Endodermal cell (in vitro differentiated cells): ENCODE measurements at regions not wholly inside any gene's neighbourhood (a gene's known extent, or its start where the extent isn't known, plus 50 kb on each side); places are given as distances from the start of the nearest gene placed in this dataset.
"Not testable (repeated sequence)": the region's sequence is repeated elsewhere in the genome, so short reads cannot be mapped to it uniquely, and the experiment has no call there.

Experiments
- DNase-seq: peaks from one replicate; pipeline ENCODE4 v3.0.0-alpha.2; 2017
- H3K27ac ChIP-seq: 2 replicates; pipeline ENCODE4 v1.5.1; 2013; ENCODE audit warnings: mild to moderate bottlenecking, low read depth, low read length, moderate library complexity
- H3K27me3 ChIP-seq: 2 replicates; pipeline ENCODE4 v1.6.1; 2013; ENCODE audit warnings: mild to moderate bottlenecking, low read length, moderate library complexity; ENCODE audit not compliant: insufficient read depth, control insufficient read depth, poor library complexity, severe bottlenecking
- H3K36me3 ChIP-seq: 2 replicates; pipeline ENCODE4 v1.7.0; 2013; ENCODE audit warnings: mild to moderate bottlenecking, low read length, moderate library complexity; ENCODE audit not compliant: control insufficient read depth, insufficient read depth
- H3K4me1 ChIP-seq: one replicate; pipeline ENCODE4 v1.7.0; 2013; ENCODE audit warnings: low read length; ENCODE audit not compliant: control insufficient read depth, insufficient read depth
- H3K4me3 ChIP-seq: 2 replicates; pipeline ENCODE4 v1.5.1; 2013; ENCODE audit warnings: mild to moderate bottlenecking, low read length, moderate library complexity
- H3K9ac ChIP-seq: 2 replicates; pipeline ENCODE4 v1.6.1; 2013; ENCODE audit warnings: mild to moderate bottlenecking, low read length, moderate library complexity; ENCODE audit not compliant: poor library complexity, severe bottlenecking; ENCODE audit errors: extremely low read depth
- H3K9me3 ChIP-seq: 2 replicates; pipeline ENCODE4 v1.6.1; 2013; ENCODE audit warnings: mild to moderate bottlenecking, low read length, moderate library complexity; ENCODE audit not compliant: control insufficient read depth
- H3K27ac Mint-ChIP-seq: 2 replicates; pipeline ENCODE4 v1.8.0; 2020; ENCODE audit warnings: mixed read lengths
- H3K27me3 Mint-ChIP-seq: 2 replicates; pipeline ENCODE4 v1.8.0; 2021; ENCODE audit warnings: mild to moderate bottlenecking, mixed read lengths; ENCODE audit not compliant: insufficient read depth
- H3K36me3 Mint-ChIP-seq: 2 replicates; pipeline ENCODE4 v1.8.0; 2020; ENCODE audit warnings: low read depth, mixed read lengths
- H3K4me1 Mint-ChIP-seq: 2 replicates; pipeline ENCODE4 v1.8.0; 2020; ENCODE audit warnings: mixed read lengths
- H3K4me3 Mint-ChIP-seq: 2 replicates; pipeline ENCODE4 v1.8.0; 2020; ENCODE audit warnings: mild to moderate bottlenecking, moderate library complexity, mixed read lengths
- H3K9me3 Mint-ChIP-seq: 2 replicates; pipeline ENCODE4 v1.8.0; 2020; ENCODE audit warnings: mild to moderate bottlenecking, mixed read lengths
- CTCF ChIP-seq: fragments of 200-600 bp; sonication (generic); conservative IDR thresholded peaks from 2 replicates; pipeline ENCODE4 v1.5.0; 2021; ENCODE audit warnings: antibody characterized with exemption, mild to moderate bottlenecking
- WGBS, 2 experiments: methylation state at CpG; one replicate each; pipeline versions ENCODE4 v1.1.5 to v1.1.7; 2013; ENCODE audit warnings: missing lambda C conversion rate in 2 of 2, mixed read lengths in 1 of 2; ENCODE audit not compliant: insufficient coverage in 1 of 2, insufficient read length in 1 of 2; 5-methylcytosine and 5-hydroxymethylcytosine counted together

DNA sequence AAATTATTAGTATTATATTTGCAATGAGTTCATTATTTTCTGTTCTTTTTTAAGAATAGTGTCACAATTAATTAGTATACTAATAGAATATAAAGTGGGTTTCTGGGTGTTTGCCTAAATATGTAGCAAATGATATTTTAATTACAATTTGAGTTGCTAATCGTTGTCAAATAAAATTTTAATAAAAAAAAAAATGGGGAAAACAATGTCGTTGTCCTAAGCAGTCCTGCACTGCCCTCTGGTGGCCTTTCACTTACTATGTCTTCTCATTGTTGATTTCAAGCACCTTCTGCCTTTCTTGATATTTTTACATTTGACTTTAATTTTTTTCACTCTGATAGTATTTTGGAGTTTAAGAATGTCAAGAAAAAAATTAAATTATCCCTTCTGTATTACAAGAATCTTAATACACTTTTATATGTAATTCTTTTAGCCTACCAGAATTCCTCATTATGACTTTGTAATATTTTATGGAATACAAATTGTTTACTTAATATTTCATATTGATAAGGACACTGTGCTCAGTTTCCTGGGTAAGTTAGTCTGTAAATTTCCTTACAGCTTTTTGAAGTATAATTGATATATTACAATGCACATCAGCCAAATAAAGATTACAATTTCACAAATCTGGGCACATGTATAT lies 104.5 kb upstream of the FMN2 start:
- peaks cover 46% of the 10 kb centered on the region for H3K9me3 Mint-ChIP-seq
- Histone ChIP-seq H3K9ac (no peak overlapping the region), H3K4me3 (no peak overlapping the region), H3K27ac (no peak overlapping the region), H3K36me3 (no peaks in the 10 kb centered on the region), H3K4me1 (no peaks in the 10 kb centered on the region), H3K9me3 (peaks cover 38% of the 10 kb centered on the region), H3K27me3 (no peaks in the 10 kb centered on the region)
- H3K36me3 Mint-ChIP-seq, result no peaks in the 10 kb centered on the region
- TF ChIP-seq CTCF, result peak; percentile 86
- no peak overlapping the region for H3K27ac Mint-ChIP-seq
- 44% methylated on average over 2 of the region's 2 CpGs; no CpG with 5 or more reads in 1 of the 2 experiments for WGBS, 2 experiments
- H3K27me3 Mint-ChIP-seq, result no peaks in the 10 kb centered on the region
- DNase-seq, result peak; percentile 71
- no peak overlapping the region for H3K4me3 Mint-ChIP-seq
- no peaks in the 10 kb centered on the region for H3K4me1 Mint-ChIP-seq

GRCh38 chr1:239989990-239990389 lies 101.7 kb upstream of the FMN2 start:
- no peaks in the 10 kb centered on the region for H3K27me3 ChIP-seq
- peaks cover 30% of the 10 kb centered on the region for H3K9me3 ChIP-seq
- WGBS, 2 experiments, result 96% methylated on average over 2 of the region's 2 CpGs; no CpG with 5 or more reads in 1 of the 2 experiments
- DNase-seq, result no peak
- H3K36me3 Mint-ChIP-seq, result no peaks in the 10 kb centered on the region
- no peak overlapping the region for H3K4me3 ChIP-seq
- no peak overlapping the region for H3K27ac Mint-ChIP-seq
- peaks cover 19% of the 10 kb centered on the region for H3K9me3 Mint-ChIP-seq
- H3K27me3 Mint-ChIP-seq, result peaks cover 2% of the 10 kb centered on the region
- no peak overlapping the region for H3K27ac ChIP-seq
- no peak overlapping the region for H3K9ac ChIP-seq
- no peak for TF ChIP-seq CTCF
- H3K4me1 ChIP-seq, result peaks cover under 1% of the 10 kb centered on the region
- no peaks in the 10 kb centered on the region for H3K36me3 ChIP-seq
- no peak overlapping the region for H3K4me3 Mint-ChIP-seq
- no peaks in the 10 kb centered on the region for H3K4me1 Mint-ChIP-seq

- DNase-seq, H3K4me3 Mint-ChIP-seq, H3K9ac ChIP-seq, H3K4me1 ChIP-seq, H3K27me3 ChIP-seq, H3K9me3 ChIP-seq, H3K9me3 Mint-ChIP-seq, H3K4me1 Mint-ChIP-seq, H3K4me3 ChIP-seq, H3K27ac ChIP-seq, H3K27ac Mint-ChIP-seq, H3K36me3 Mint-ChIP-seq, H3K36me3 ChIP-seq: not testable (repeated sequence)
- WGBS, 2 experiments, result 72 to 91% methylated on average over 3 to 7 of the region's 8 CpGs
- peaks cover 14% of the 10 kb centered on the region for H3K27me3 Mint-ChIP-seq
Measured at GRCh38 chr1:239992566-239992965, 99.1 kb upstream of the FMN2 start.

- H3K36me3 Mint-ChIP-seq, result no peaks in the 10 kb centered on the region
- no peak overlapping the region for H3K4me3 ChIP-seq
- no peak for TF ChIP-seq CTCF
- no peak overlapping the region for H3K9ac ChIP-seq
- H3K9me3 ChIP-seq, result peaks cover 8% of the 10 kb centered on the region
- 87 to 98% methylated on average over 3 to 4 of the region's 4 CpGs for WGBS, 2 experiments
- no peak overlapping the region for H3K4me3 Mint-ChIP-seq
- DNase-seq, result no peak
- no peaks in the 10 kb centered on the region for H3K27me3 ChIP-seq
- H3K4me1 Mint-ChIP-seq, result peaks cover 1% of the 10 kb centered on the region
- peaks cover 16% of the 10 kb centered on the region for H3K27me3 Mint-ChIP-seq
- H3K4me1 ChIP-seq, result peaks cover 6% of the 10 kb centered on the region
- no peaks in the 10 kb centered on the region for H3K9me3 Mint-ChIP-seq
- H3K36me3 ChIP-seq, result no peaks in the 10 kb centered on the region
- H3K27ac Mint-ChIP-seq, result no peak overlapping the region
- H3K27ac ChIP-seq, result no peak overlapping the region
Measured at GRCh38 chr1:239993366-239993765, 98.3 kb upstream of the FMN2 start.
